ENCODE measurements at regions not wholly inside any gene's neighbourhood (a gene's known extent, or its start where the extent isn't known, plus 50 kb on each side); places are given as distances from the start of the nearest gene placed in this dataset.

DNA sequence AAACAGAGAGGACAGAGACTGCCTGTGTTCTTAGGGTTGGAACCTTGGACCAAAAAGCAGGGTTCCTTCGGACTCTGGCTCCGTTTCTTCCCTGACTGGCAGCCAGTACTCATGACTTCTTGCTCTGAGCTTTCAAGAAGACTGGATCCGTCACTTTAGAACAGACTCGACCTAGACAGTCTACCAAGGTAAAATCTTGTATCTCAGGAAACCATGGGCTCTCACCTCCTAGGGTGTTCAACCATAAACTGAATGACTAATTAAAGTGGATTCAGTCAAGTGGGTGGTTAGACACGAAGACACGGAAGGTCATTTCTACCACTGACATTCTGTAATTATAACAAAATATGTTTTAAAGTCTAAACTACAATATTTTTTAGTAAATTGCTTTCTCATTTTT lies 153.8 kb upstream of the SLC39A10 start:
- no peaks in the 10 kb centered on the region for H3K79me1 ChIP-seq (ENCODE audit: low read depth, low read length)
- TF ChIP-seq NANOG (IDR thresholded peaks at IDR 0.05; ENCODE audit: insufficient read depth, low read depth, low read length, poor library complexity, severe bottlenecking) (no peak), TAF7 (optimal IDR thresholded peaks at IDR 0.05; ENCODE audit: borderline replicate concordance, low read depth, low read length) (no peak), EZH2 (IDR thresholded peaks at IDR 0.05; ENCODE audit: low read depth, low read length, severe bottlenecking) (no peak), MAFK (IDR thresholded peaks at IDR 0.05; ENCODE audit: low read depth, low read length) (no peak), RXRA (IDR thresholded peaks at IDR 0.05; ENCODE audit: insufficient read depth, low read depth, low read length) (no peak), BRCA1 (IDR thresholded peaks at IDR 0.05; ENCODE audit: low read depth, low read length) (no peak), TAF1 (IDR thresholded peaks at IDR 0.05; ENCODE audit: low read depth, low read length) (no peak)
- TF ChIP-seq, protein P1, sequence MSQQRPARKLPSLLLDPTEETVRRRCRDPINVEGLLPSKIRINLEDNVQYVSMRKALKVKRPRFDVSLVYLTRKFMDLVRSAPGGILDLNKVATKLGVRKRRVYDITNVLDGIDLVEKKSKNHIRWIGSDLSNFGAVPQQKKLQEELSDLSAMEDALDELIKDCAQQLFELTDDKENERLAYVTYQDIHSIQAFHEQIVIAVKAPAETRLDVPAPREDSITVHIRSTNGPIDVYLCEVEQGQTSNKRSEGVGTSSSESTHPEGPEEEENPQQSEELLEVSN (IDR thresholded peaks at IDR 0.05), result no peak
- TF ChIP-seq, protein P2, sequence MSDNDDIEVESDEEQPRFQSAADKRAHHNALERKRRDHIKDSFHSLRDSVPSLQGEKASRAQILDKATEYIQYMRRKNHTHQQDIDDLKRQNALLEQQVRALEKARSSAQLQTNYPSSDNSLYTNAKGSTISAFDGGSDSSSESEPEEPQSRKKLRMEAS (IDR thresholded peaks at IDR 0.05), result no peak
- H3K36me3 ChIP-seq (ENCODE audit: control insufficient read depth in 2 of 4, insufficient read depth in 4 of 4, low read length in 3 of 4), result no peaks in the 10 kb centered on the region
- no peaks in the 10 kb centered on the region for H3K23me2 ChIP-seq (ENCODE audit: low read depth, low read length)
- WGBS, 2 experiments (ENCODE audit: extremely low coverage in 1 of 2, insufficient coverage in 1 of 2, insufficient read length in 1 of 2, insufficient replicate concordance in 2 of 2, low coverage in 1 of 2, low lambda C conversion rate in 2 of 2, missing lambda C conversion rate in 1 of 2), result 89% methylated on average over 6 of the region's 6 CpGs; no CpG with 5 or more reads in 1 of the 2 experiments
- CTCF ChIA-PET (ENCODE audit: partially characterized antibody), result interaction anchor here (0.6 to 1.2 kb wide), 2 partner anchors 141 to 157 kb away, joined by 3 read pairs; no protein-coding TSS in a partner anchor
- no peak overlapping the region for H3K27ac ChIP-seq (ENCODE audit: low read depth, low read length)
- H2BK12ac ChIP-seq (ENCODE audit: low read depth, low read length), result no peak overlapping the region
- H3K4me2 ChIP-seq (ENCODE audit: insufficient read depth in 1 of 2, low read depth in 2 of 2, low read length in 2 of 2), result no peak overlapping the region
- no peak overlapping the region for H2BK15ac ChIP-seq (ENCODE audit: low read length)
- H2AFZ ChIP-seq (ENCODE audit: low read length), result no peak overlapping the region
- no peak overlapping the region for H3K14ac ChIP-seq (ENCODE audit: insufficient read length)
- H4K5ac ChIP-seq (ENCODE audit: insufficient read length, low read depth, low read length), result no peak overlapping the region
- H3K18ac ChIP-seq (ENCODE audit: extremely low read depth, low read length), result no peak overlapping the region
- H3K79me2 ChIP-seq (ENCODE audit: control insufficient read depth in 1 of 2, insufficient read depth in 2 of 2, low read length in 2 of 2), result no peaks in the 10 kb centered on the region
- DNase-seq (ENCODE audit: low read depth in 1 of 2, low spot score in 2 of 2) (no peak), FAIRE-seq (no peak)
- peaks cover 0 to 2% (median 0%) of the 10 kb centered on the region in 4 experiments; a peak in 1 of 7 replicates for H3K4me1 ChIP-seq (replicated peaks in 1 of 4; ENCODE audit: control insufficient read depth in 3 of 4, insufficient read depth in 4 of 4, low read length in 3 of 4)
- no peak overlapping the region for H3K4ac ChIP-seq (replicated peaks; ENCODE audit: insufficient read length, low read depth, low read length)
- POLR2A ChIA-PET (ENCODE audit: partially characterized antibody), result no interaction called here
- H4K91ac ChIP-seq (replicated peaks; ENCODE audit: insufficient read length, low read length), result no peak overlapping the region
- no peak overlapping the region for H2BK120ac ChIP-seq (replicated peaks; ENCODE audit: low read depth, low read length)
- no peak overlapping the region for H3K56ac ChIP-seq (replicated peaks; ENCODE audit: insufficient read length, low read depth, low read length)
- no peak overlapping the region for H4K8ac ChIP-seq (ENCODE audit: extremely low read depth, insufficient read depth, low read length)
- H2AK5ac ChIP-seq (ENCODE audit: low read depth, low read length), result no peak overlapping the region
- peaks cover 0 to 2% of the 10 kb centered on the region in 2 experiments; a peak in 1 of 4 replicates for H3K9me3 ChIP-seq (ENCODE audit: insufficient read depth in 2 of 2, low read depth in 1 of 2, low read length in 1 of 2)
- H3K9ac ChIP-seq (replicated peaks in 1 of 4; ENCODE audit: extremely low read depth in 1 of 4, low read depth in 3 of 4, low read length in 3 of 4), result no peak overlapping the region
- no peak overlapping the region for H3K23ac ChIP-seq (ENCODE audit: insufficient read length)
- H3K27me3 ChIP-seq (replicated peaks in 1 of 4; ENCODE audit: control insufficient read depth in 3 of 4, extremely low read depth in 1 of 4, insufficient read depth in 3 of 4, low read length in 3 of 4), result no peaks in the 10 kb centered on the region
- H3K4me3 ChIP-seq (ENCODE audit: extremely low read depth in 1 of 4, insufficient read depth in 2 of 4, low read depth in 3 of 4, low read length in 4 of 4), result no peak overlapping the region
- no peak overlapping the region for H2BK20ac ChIP-seq (ENCODE audit: low read length)
- H4K20me1 ChIP-seq (replicated peaks in 1 of 2; ENCODE audit: control insufficient read depth in 1 of 2, insufficient read depth in 2 of 2, low read length in 2 of 2), result no peaks in the 10 kb centered on the region
- H2BK5ac ChIP-seq (ENCODE audit: low read depth, low read length), result no peak overlapping the region
